HG03521 (cell line): ENCODE measurements at regions not wholly inside any gene's neighbourhood (a gene's known extent, or its start where the extent isn't known, plus 50 kb on each side); places are given as distances from the start of the nearest gene placed in this dataset.

Source experiments
- ATAC-seq: cut with Tn5 transposase; IDR thresholded peaks from one replicate; pipeline ENCODE4 v1.9.1; 2021; ENCODE audit warnings: mild to moderate bottlenecking, moderate library complexity; ENCODE audit not compliant: unreplicated experiment

- no peak for ATAC-seq
Measured at GRCh38 chr2:136582628-136583205, 182.6 kb upstream of the THSD7B start.

GRCh38 chr2:136572335-136572734 lies 193.0 kb upstream of the THSD7B start:
- no peak for ATAC-seq

GRCh38 chr2:136557203-136557602 lies 208.1 kb upstream of the THSD7B start:
- no peak for ATAC-seq

GRCh38 chr2:136550181-136550580 lies 215.2 kb upstream of the THSD7B start:
- no peak for ATAC-seq

- ATAC-seq: no peak
Measured at GRCh38 chr2:136539355-136539754, 226.0 kb upstream of the THSD7B start.

GRCh38 chr2:136538489-136538888 lies 226.9 kb upstream of the THSD7B start:
- ATAC-seq: no peak

- ATAC-seq: no peak
Measured at GRCh38 chr2:136534811-136535210, 230.5 kb upstream of the THSD7B start.

- ATAC-seq: no peak
Measured at GRCh38 chr2:136532171-136532570, 233.2 kb upstream of the THSD7B start.

- ATAC-seq: no peak
Measured at GRCh38 chr2:136531731-136532130, 233.6 kb upstream of the THSD7B start.

- no peak for ATAC-seq
Measured at GRCh38 chr2:136530146-136530545, 235.2 kb upstream of the THSD7B start.

- ATAC-seq: no peak
Measured at GRCh38 chr2:136527560-136527959, 237.8 kb upstream of the THSD7B start.

- ATAC-seq: no peak
Measured at GRCh38 chr2:136522724-136523123, 242.6 kb upstream of the THSD7B start.

GRCh38 chr2:136517716-136518115 lies 247.6 kb upstream of the THSD7B start:
- no peak for ATAC-seq

GRCh38 chr2:136510244-136510643 lies 255.1 kb upstream of the THSD7B start:
- no peak for ATAC-seq

GRCh38 chr2:136505462-136505861 lies 259.9 kb upstream of the THSD7B start:
- ATAC-seq: no peak

GRCh38 chr2:136502660-136503059 lies 262.7 kb upstream of the THSD7B start:
- no peak for ATAC-seq

- no peak for ATAC-seq
Measured at GRCh38 chr2:136497709-136498108, 267.6 kb upstream of the THSD7B start.

GRCh38 chr2:136496966-136497365 lies 268.4 kb upstream of the THSD7B start:
- ATAC-seq: no peak

GRCh38 chr2:136495636-136496035 lies 269.7 kb upstream of the THSD7B start:
- ATAC-seq: no peak

- no peak for ATAC-seq
Measured at GRCh38 chr2:136492901-136493300, 272.4 kb upstream of the THSD7B start.

- ATAC-seq: no peak
Measured at GRCh38 chr2:136490100-136490499, 275.2 kb upstream of the THSD7B start.

GRCh38 chr2:136487421-136487820 lies 277.9 kb upstream of the THSD7B start:
- no peak for ATAC-seq

GRCh38 chr2:136486115-136486514 lies 279.2 kb upstream of the THSD7B start:
- ATAC-seq: no peak
